ENCODE measurements at regions not wholly inside any gene's neighbourhood (a gene's known extent, or its start where the extent isn't known, plus 50 kb on each side); places are given as distances from the start of the nearest gene placed in this dataset.

GRCh38 chr5:4199049-4199841, 603.6 kb downstream of the IRX1 start:
- Histone ChIP-seq H3K36me3 (no peaks in the 10 kb centered on the region), H3K27me3 (peaks cover 0 to 12% (median 0%) of the 10 kb centered on the region in 4 donors), H3K4me1 (no peaks in the 10 kb centered on the region), H3K4me3 (no peak overlapping the region), H3K27ac (replicated peaks in 1 of 4) (no peak overlapping the region), H3K9me3 (no peaks in the 10 kb centered on the region)
- TF ChIP-seq POLR2AphosphoS5 (IDR thresholded peaks at IDR 0.05) = no peak
- TF ChIP-seq EP300 (IDR thresholded peaks at IDR 0.05) = no peak
- TF ChIP-seq POLR2A (IDR thresholded peaks at IDR 0.05; ENCODE audit: low read depth) = no peak
- no peak for TF ChIP-seq CTCF (IDR thresholded peaks at IDR 0.05)
- intact Hi-C loops (cut with DNase I) = no loop called here
- peak; percentile 83 for DNase-seq (ENCODE audit: extremely low spot score)
- WGBS = 86% methylated on average over 19 of the region's 19 CpGs

DNA sequence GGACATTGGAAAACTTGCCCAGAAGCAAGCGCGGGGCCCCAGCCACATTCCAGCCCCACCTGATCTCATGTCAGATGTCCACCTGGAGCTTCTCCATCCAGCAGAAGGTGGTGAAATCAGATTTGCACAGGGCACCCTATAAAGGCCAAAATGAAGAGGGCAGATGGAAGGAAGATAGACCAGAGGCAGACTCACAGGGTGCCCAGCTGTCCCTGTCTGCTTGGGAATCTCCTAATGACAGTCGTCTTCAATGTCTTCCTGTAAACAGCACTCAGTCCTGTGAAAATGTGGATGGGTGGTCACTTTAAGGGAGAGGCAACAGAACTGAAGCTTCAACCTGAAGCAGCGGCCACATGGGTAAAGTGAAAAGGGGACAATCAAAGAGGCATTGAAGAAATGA, 607.5 kb downstream of the IRX1 start:
- no peak for TF ChIP-seq POLR2AphosphoS5 (IDR thresholded peaks at IDR 0.05)
- TF ChIP-seq POLR2A (IDR thresholded peaks at IDR 0.05; ENCODE audit: low read depth) = no peak
- no peak for TF ChIP-seq CTCF (IDR thresholded peaks at IDR 0.05)
- no peak for TF ChIP-seq EP300 (IDR thresholded peaks at IDR 0.05)

DNA sequence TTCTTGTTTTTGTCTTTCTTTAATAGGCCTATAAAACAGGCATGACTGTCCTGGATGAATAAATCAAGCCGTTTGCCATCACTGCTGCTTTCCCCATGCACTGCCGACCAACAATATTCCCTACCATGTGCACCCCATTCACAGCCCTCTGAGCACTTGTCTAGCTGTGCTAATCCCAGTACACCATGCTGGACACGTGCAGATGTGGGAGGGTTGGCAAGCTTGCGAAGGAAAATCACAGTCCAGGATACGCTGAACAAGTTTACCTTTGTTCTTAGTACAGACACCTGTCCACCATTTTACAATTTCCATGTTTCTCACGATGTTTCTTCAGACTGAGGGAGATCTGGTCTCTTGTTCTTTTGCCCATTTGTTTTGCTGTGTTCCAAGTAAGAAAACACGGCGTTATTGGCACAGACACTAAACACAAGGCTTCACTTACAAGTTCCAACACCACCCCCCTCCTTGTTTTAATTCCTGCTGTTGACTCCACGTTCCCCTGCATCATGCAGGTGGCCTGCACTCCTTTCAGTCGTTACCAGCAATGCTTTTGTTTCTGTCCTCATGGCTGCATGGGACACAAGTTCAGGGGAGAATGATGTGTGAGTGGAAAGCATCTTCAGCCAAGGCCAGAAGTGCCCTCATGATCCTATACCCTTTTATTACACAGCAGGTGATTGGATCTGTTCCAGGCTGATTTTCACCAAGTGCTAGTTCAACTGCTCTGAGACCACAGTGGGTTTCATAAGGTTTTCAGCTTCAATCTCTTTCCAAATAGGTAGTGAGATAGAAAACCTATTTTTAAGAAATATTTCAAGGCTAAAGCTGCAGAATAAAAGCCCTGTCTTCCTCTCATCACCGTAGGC, 608.9 kb downstream of the IRX1 start:
- H3K27ac ChIP-seq (replicated peaks in 1 of 4) = no peak overlapping the region
- intact Hi-C loops (cut with DNase I) = no loop called here
- DNase-seq (ENCODE audit: extremely low spot score) = peak; percentile 53
- WGBS = 74% methylated on average over 11 of the region's 11 CpGs
- H3K9me3 ChIP-seq = no peaks in the 10 kb centered on the region
- H3K4me1 ChIP-seq = peaks cover 0 to 8% (median 6%) of the 10 kb centered on the region in 4 donors
- H3K4me3 ChIP-seq = no peak overlapping the region
- peaks cover 0 to 5% (median 0%) of the 10 kb centered on the region in 4 donors for H3K27me3 ChIP-seq
- no peaks in the 10 kb centered on the region for H3K36me3 ChIP-seq
- no peak for TF ChIP-seq CTCF (IDR thresholded peaks at IDR 0.05)
- no peak for TF ChIP-seq POLR2AphosphoS5 (IDR thresholded peaks at IDR 0.05)
- TF ChIP-seq POLR2A (IDR thresholded peaks at IDR 0.05; ENCODE audit: low read depth) = no peak
- no peak for TF ChIP-seq EP300 (IDR thresholded peaks at IDR 0.05)

More for the DNA sequence above, 607.5 kb downstream of the IRX1 start:
- Histone ChIP-seq H3K27me3 (peaks cover 0 to 15% (median 0%) of the 10 kb centered on the region in 4 donors), H3K4me1 (peaks cover 0 to 8% (median 6%) of the 10 kb centered on the region in 4 donors), H3K9me3 (no peaks in the 10 kb centered on the region), H3K36me3 (no peaks in the 10 kb centered on the region), H3K4me3 (no peak overlapping the region), H3K27ac (replicated peaks in 1 of 4) (no peak overlapping the region)
- DNase-seq (ENCODE audit: extremely low spot score) = peak; percentile 64
- intact Hi-C loops (cut with DNase I) = no loop called here
- WGBS = 93% methylated on average over 4 of the region's 4 CpGs

DNA sequence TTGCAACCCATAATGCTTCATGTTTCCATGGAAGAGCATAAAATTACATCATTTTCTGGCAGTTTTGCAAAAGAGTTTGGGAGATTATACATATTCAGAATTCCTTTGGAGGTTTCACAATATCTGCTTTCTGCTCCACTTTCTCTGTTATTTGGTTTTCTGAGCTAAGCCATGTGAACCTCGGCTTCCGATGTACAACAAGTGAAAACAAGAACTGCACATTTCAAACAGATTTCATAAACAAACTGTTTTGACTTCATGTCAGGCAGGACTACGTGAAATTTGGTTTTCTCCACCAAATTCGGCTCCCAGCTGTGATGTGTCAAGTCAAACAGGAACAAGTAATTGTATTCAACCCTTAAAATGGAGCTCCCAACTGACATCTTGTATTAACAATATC, 609.8 kb downstream of the IRX1 start:
- intact Hi-C loops (cut with DNase I) = no loop called here
- peak; percentile 77 for DNase-seq (ENCODE audit: extremely low spot score)
- WGBS = 31% methylated on average over 4 of the region's 4 CpGs
- H3K4me1 ChIP-seq = peaks cover 0 to 8% (median 6%) of the 10 kb centered on the region in 4 donors
- H3K27me3 ChIP-seq = peaks cover 0 to 5% (median 0%) of the 10 kb centered on the region in 4 donors
- H3K27ac ChIP-seq (replicated peaks in 1 of 4) = peak overlapping the region; percentile 14 to 57 (median 31)
- TF ChIP-seq POLR2A (IDR thresholded peaks at IDR 0.05; ENCODE audit: low read depth) (no peak), POLR2AphosphoS5 (IDR thresholded peaks at IDR 0.05) (peak in 1 of 2 donors; percentile 12)
- no peaks in the 10 kb centered on the region for H3K36me3 ChIP-seq
- no peaks in the 10 kb centered on the region for H3K9me3 ChIP-seq
- no peak overlapping the region for H3K4me3 ChIP-seq

DNA sequence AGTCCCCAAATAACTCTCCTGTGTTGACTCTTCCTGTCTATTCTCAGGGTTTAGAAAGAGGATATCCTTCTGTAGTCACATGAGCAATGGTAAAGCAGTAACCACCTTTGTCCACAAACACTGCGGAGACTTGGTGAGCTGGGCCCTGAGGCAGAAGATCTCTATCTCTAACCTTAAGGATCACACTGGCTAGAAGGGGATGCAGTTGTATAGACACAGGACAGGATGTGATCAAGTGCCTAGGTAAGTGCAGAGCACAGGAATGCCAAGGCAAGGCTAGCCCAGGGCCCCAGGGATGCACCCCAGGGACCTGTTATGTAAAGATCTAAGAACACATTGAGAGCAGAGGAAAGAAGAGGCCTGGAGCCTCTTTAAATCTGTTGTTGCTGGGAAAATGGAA, 610.5 kb downstream of the IRX1 start:
- H3K4me1 ChIP-seq = peaks cover 0 to 8% (median 6%) of the 10 kb centered on the region in 4 donors
- H3K36me3 ChIP-seq = no peaks in the 10 kb centered on the region
- H3K9me3 ChIP-seq = no peaks in the 10 kb centered on the region
- no peak for TF ChIP-seq POLR2AphosphoS5 (IDR thresholded peaks at IDR 0.05)
- no peak for TF ChIP-seq CTCF (IDR thresholded peaks at IDR 0.05)
- no peak for TF ChIP-seq EP300 (IDR thresholded peaks at IDR 0.05)
- TF ChIP-seq POLR2A (IDR thresholded peaks at IDR 0.05; ENCODE audit: low read depth) = no peak
- WGBS = 89% methylated on average over 1 of the region's 1 CpG
- no peak overlapping the region for H3K4me3 ChIP-seq
- peak; percentile 86 for DNase-seq (ENCODE audit: extremely low spot score)
- H3K27ac ChIP-seq (replicated peaks in 1 of 4) = peak overlapping the region; percentile 14 to 57 (median 31)
- peaks cover 0 to 5% (median 0%) of the 10 kb centered on the region in 4 donors for H3K27me3 ChIP-seq
- intact Hi-C loops (cut with DNase I) = no loop called here
